ENCODE measurements at regions not wholly inside any gene's neighbourhood (a gene's known extent, or its start where the extent isn't known, plus 50 kb on each side); places are given as distances from the start of the nearest gene placed in this dataset.

DNA sequence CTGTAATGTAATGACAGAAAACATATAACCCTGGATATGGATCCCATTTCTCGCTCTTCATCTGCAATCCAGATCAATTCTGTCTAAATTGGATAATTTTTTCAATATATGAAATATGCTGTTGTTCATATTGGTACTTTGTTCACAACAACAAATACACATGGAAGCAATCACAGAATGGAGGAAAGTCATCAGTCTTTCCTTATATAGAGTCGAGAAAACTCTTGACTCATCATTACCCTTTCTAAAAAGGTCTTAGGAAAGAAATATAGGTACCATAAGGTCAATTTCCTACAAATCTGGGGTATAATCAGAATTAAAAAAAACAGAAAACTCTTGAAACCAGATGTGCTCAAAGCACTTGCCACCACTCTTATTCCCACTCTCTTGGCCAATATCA lies 677.6 kb upstream of the ID4 start:
- Histone ChIP-seq H3K36me3 (no peaks in the 10 kb centered on the region), H3K4me3 (no peak overlapping the region), H3K27me3 (no peaks in the 10 kb centered on the region), H3K9me3 (no peaks in the 10 kb centered on the region), H3K4me1 (no peaks in the 10 kb centered on the region), H3K27ac (peak overlapping the region in 3 of 4 donors; percentile 6 to 19 (median 17))
- FAIRE-seq (no peak), DNase-seq (no peak), ATAC-seq (no peak)
- 48 to 55% methylated on average over 2 of the region's 2 CpGs for WGBS, 2 donors
- TF ChIP-seq, protein P1, sequence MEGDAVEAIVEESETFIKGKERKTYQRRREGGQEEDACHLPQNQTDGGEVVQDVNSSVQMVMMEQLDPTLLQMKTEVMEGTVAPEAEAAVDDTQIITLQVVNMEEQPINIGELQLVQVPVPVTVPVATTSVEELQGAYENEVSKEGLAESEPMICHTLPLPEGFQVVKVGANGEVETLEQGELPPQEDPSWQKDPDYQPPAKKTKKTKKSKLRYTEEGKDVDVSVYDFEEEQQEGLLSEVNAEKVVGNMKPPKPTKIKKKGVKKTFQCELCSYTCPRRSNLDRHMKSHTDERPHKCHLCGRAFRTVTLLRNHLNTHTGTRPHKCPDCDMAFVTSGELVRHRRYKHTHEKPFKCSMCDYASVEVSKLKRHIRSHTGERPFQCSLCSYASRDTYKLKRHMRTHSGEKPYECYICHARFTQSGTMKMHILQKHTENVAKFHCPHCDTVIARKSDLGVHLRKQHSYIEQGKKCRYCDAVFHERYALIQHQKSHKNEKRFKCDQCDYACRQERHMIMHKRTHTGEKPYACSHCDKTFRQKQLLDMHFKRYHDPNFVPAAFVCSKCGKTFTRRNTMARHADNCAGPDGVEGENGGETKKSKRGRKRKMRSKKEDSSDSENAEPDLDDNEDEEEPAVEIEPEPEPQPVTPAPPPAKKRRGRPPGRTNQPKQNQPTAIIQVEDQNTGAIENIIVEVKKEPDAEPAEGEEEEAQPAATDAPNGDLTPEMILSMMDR (IDR thresholded peaks at IDR 0.05), result no peak
- intact Hi-C loops (cut with DNase I), result no loop called here

DNA sequence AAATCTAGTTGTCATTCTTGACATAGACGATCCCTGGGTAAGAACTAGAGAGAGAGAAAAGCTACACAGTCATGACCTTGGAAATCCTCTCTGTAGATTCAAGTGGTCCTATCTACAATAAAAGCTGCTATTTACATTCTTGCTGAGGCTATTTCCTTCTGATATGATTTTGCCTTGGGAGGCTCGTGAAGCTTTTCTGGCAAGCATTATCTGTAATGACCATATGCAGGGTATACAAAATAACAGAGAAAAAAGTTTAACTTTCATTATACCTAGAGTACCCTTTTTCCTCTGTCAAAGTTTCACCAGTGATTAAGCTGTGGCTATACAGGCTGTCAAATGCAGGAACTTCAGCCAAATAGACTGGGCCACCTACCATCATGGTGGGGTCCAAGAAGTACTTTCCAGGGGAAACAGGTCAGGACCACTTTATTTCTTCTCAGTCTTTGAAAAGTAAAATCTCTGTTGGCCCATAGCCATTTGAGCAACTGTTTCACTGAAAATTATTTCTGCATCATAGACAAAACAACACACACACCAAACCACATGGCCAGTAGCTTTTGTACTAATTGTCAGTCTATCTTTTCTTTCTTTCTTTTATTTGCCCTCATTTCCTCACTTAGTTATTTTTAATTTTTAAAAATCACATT lies 677.0 kb upstream of the ID4 start:
- TF ChIP-seq, protein P1 (IDR thresholded peaks at IDR 0.05), result no peak
- WGBS, 2 donors, result 16 to 19% methylated on average over 2 of the region's 2 CpGs
- FAIRE-seq, result no peak
- Histone ChIP-seq H3K36me3 (no peaks in the 10 kb centered on the region), H3K27ac (peak overlapping the region in 3 of 4 donors; percentile 6 to 19 (median 17)), H3K4me1 (no peaks in the 10 kb centered on the region), H3K27me3 (no peaks in the 10 kb centered on the region), H3K9me3 (no peaks in the 10 kb centered on the region), H3K4me3 (no peak overlapping the region)
- intact Hi-C loops (cut with DNase I), result no loop called here
- no peak for DNase-seq
- no peak for ATAC-seq

DNA sequence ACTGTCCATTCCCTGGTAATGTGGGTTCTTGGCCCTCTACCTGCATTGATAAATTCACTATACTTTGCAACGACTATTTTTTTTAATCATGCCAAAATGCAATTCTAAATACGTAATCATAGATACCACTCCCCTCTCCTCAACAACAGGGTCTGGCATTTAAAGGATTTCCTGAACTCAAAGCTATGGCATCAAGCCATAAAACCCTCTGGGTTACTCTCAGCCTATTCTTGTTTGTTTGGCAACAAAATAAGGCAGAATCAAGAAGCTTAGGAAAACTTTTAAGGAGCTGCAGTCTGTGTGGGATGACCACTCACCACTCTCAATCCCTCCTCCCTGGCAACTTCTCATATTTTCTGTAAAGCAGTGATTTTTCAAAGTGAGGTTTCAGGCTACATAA lies 669.9 kb upstream of the ID4 start:
- Histone ChIP-seq H3K4me1 (no peaks in the 10 kb centered on the region), H3K36me3 (no peaks in the 10 kb centered on the region), H3K4me3 (no peak overlapping the region), H3K9me3 (no peaks in the 10 kb centered on the region), H3K27ac (no peak overlapping the region), H3K27me3 (no peaks in the 10 kb centered on the region)
- WGBS, 2 donors, result 31 to 32% methylated on average over 2 of the region's 2 CpGs
- ATAC-seq, result no peak
- intact Hi-C loops (cut with DNase I), result no loop called here
- FAIRE-seq, result no peak
- TF ChIP-seq, protein P1 (IDR thresholded peaks at IDR 0.05), result no peak
- DNase-seq, result no peak

DNA sequence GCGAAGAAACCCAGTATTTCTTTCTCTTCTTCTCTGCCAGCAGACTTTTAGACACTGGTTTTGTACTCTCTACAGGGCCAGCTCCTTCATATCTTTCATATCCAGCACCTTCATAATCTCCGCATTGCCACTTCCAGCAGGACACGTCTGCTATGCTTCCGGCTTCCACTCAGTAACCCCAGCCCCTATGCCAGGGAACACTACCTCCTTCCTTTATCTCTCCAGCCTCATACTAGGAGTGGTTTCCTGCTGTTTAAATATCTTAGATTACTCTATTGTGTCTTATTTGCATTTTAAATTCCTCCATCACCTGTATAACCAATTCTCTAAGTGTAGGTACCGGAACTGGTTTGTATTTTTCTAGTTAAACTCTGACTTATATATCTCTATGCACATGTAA lies 667.8 kb upstream of the ID4 start:
- Histone ChIP-seq H3K36me3 (no peaks in the 10 kb centered on the region), H3K27ac (no peak overlapping the region), H3K9me3 (no peaks in the 10 kb centered on the region), H3K4me3 (no peak overlapping the region), H3K4me1 (no peaks in the 10 kb centered on the region), H3K27me3 (no peaks in the 10 kb centered on the region)
- intact Hi-C loops (cut with DNase I), result no loop called here
- no peak for DNase-seq
- FAIRE-seq, result no peak
- WGBS, 2 donors, result 81 to 86% methylated on average over 5 of the region's 5 CpGs
- TF ChIP-seq, protein P1 (IDR thresholded peaks at IDR 0.05), result no peak
- no peak for ATAC-seq

DNA sequence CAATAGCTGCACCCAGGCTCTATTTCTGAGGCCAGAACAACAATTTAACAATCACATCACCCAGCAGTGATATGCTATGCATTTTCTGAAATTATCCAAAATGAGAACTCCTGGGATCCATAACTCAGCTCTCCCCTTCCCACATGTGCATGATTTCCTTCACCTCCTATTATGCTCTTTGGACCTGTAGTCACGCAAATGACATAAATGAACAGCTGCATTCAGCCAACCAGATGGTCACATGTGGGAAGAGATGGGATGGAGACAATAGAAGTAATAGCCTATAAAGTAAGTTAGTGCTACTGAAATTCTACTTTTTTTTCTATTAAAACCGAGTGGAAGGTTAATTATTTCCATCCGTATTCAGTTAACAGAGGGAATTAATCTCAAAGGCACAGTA lies 662.1 kb upstream of the ID4 start:
- no peak overlapping the region for H3K27ac ChIP-seq
- H3K4me3 ChIP-seq, result no peak overlapping the region
- WGBS, 2 donors, result 43 to 55% methylated on average over 3 of the region's 3 CpGs
- H3K9me3 ChIP-seq, result no peaks in the 10 kb centered on the region
- TF ChIP-seq, protein P1 (IDR thresholded peaks at IDR 0.05), result no peak
- H3K4me1 ChIP-seq, result no peaks in the 10 kb centered on the region
- intact Hi-C loops (cut with DNase I), result no loop called here
- no peak for FAIRE-seq
- no peaks in the 10 kb centered on the region for H3K36me3 ChIP-seq
- ATAC-seq, result no peak
- DNase-seq, result no peak
- no peaks in the 10 kb centered on the region for H3K27me3 ChIP-seq
